Activated T-helper 2 cell treated with anti-CD3 and anti-CD28 coated beads, Interferon-gamma antibody, Interleukin-2, Interleukin-4, amounts not matched to agents 10 μg/mL and 5 μg/mL and 100 μg/mL, durations not matched to agents 14 hours and 24 hours and 36 hours (primary cell): ENCODE measurements at regions not wholly inside any gene's neighbourhood (a gene's known extent, or its start where the extent isn't known, plus 50 kb on each side); places are given as distances from the start of the nearest gene placed in this dataset.
"Not testable (repeated sequence)": the region's sequence is repeated elsewhere in the genome, so short reads cannot be mapped to it uniquely, and the experiment has no call there.

Experiments used
- DNase-seq: peaks from one replicate; pipeline ENCODE4 v3.0.0; 2021; ENCODE audit warnings: low spot score
- H3K27ac Mint-ChIP-seq: one replicate; pipeline ENCODE4 v1.8.0; 2021; ENCODE audit warnings: mixed read lengths
- H3K27me3 Mint-ChIP-seq: one replicate; pipeline ENCODE4 v1.8.0; 2021; ENCODE audit warnings: low read depth, mixed read lengths
- H3K36me3 Mint-ChIP-seq: one replicate; pipeline ENCODE4 v1.8.0; 2021; ENCODE audit warnings: low read depth, mixed read lengths
- H3K4me1 Mint-ChIP-seq: one replicate; pipeline ENCODE4 v1.8.0; 2021; ENCODE audit warnings: low read depth, mixed read lengths
- H3K4me3 Mint-ChIP-seq: one replicate; pipeline ENCODE4 v1.8.0; 2021; ENCODE audit warnings: low read depth, mild to moderate bottlenecking, moderate library complexity, mixed read lengths
- H3K9me3 Mint-ChIP-seq: one replicate; pipeline ENCODE4 v1.8.0; 2021; ENCODE audit warnings: mixed read lengths
- intact Hi-C: fragments of 100-400 bp; cut with micrococcal nuclease; formaldehyde crosslinking; loops from one replicate; pipeline ENCODE4 v1.15.1; 2023

DNA sequence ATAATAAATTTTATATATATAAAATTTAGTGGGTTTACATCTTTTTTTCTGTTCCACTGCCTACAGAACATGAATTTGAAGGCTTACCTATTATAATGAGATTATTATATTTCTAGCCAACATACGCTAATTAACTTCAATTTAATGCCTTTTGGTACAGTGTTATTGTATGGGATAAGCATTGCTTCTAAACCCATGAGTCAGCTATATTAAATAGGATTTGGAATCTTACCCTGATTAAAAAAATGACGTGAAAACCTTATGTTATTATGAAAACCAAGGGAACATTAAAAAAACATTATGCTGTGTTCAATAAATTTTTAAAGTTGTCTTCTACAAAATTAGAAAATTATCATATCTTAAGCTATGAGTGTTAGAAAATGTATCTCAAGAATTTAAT, 334.0 kb upstream of the RGS17 start:
- no peaks in the 10 kb centered on the region for H3K36me3 Mint-ChIP-seq
- H3K4me1 Mint-ChIP-seq, result no peaks in the 10 kb centered on the region
- intact Hi-C loops, result no loop called here
- H3K27me3 Mint-ChIP-seq, result no peaks in the 10 kb centered on the region
- H3K4me3 Mint-ChIP-seq, result no peak overlapping the region
- DNase-seq, result no peak
- no peak overlapping the region for H3K27ac Mint-ChIP-seq
- H3K9me3 Mint-ChIP-seq, result no peaks in the 10 kb centered on the region

DNA sequence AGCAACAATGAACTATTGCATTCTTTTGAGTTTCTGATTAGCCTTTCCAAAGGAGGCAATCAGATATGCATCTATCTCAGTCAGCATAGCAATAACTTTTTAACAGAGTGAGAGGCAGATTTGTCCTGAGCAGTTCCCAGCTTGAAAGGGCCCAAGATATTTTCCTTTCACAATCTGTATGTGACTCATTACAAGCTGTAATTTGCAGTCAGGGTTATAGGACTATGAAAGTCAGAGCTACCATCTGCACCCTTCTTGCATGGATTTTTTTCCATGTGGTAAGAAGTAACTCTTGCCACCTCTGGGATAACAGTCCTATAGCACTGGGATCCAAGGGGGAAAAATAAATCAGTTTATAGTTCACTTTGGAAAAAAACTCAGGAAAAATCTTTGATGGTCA, 318.2 kb upstream of the RGS17 start:
- H3K4me3 Mint-ChIP-seq, result no peak overlapping the region
- no peak overlapping the region for H3K27ac Mint-ChIP-seq
- peaks cover 3% of the 10 kb centered on the region for H3K9me3 Mint-ChIP-seq

DNA sequence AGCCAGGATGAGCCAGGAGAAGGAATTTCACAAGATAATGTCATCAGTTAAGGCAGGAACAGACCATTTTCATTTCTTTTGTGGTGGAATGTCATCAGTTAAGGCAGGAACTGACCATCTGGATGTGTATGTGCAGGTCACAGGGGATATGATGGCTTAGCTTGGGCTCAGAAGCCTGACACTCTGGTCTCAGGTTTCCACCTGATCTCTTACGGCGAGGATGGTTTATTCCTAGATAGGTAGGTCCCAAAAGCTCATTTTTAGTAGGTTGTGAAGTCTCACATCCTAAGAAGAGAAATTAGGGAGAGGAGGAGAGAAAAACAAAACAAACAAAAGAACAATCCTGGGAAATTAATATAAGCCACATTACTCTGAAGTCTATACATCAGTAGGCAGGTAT, 311.7 kb upstream of the RGS17 start:
- H3K27ac Mint-ChIP-seq, DNase-seq, H3K4me1 Mint-ChIP-seq, H3K36me3 Mint-ChIP-seq, intact Hi-C loops, H3K4me3 Mint-ChIP-seq, H3K27me3 Mint-ChIP-seq, H3K9me3 Mint-ChIP-seq: not testable (repeated sequence)

More for the DNA sequence above, 318.2 kb upstream of the RGS17 start:
- DNase-seq, result no peak
- intact Hi-C loops, result no loop called here
- Mint-ChIP-seq H3K36me3 (no peaks in the 10 kb centered on the region), H3K27me3 (no peaks in the 10 kb centered on the region), H3K4me1 (no peaks in the 10 kb centered on the region)

DNA sequence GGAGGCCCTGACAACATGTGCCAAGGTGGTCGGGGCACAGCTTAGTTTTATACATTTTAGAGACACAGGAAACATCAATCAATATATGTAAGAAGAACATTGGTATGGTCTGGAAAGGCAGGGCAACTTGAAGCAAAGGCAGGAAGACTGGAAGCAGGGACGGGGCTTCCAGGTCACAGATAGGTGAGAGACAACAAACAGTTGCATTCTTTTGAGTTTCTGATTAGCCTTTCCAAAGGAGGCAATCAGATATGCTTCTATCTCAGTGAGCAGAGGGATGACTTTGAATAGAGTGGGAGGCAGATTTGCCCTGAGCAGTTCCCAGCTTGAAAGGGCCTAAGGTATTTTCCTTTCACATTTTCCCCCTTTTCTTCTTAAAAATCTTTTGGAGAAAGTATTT, 311.0 kb upstream of the RGS17 start:
- Mint-ChIP-seq H3K9me3 (no peaks in the 10 kb centered on the region), H3K4me3 (no peak overlapping the region), H3K4me1 (no peaks in the 10 kb centered on the region), H3K27me3 (no peaks in the 10 kb centered on the region), H3K36me3 (no peaks in the 10 kb centered on the region), H3K27ac (no peak overlapping the region)
- DNase-seq, result no peak
- intact Hi-C loops, result no loop called here

DNA sequence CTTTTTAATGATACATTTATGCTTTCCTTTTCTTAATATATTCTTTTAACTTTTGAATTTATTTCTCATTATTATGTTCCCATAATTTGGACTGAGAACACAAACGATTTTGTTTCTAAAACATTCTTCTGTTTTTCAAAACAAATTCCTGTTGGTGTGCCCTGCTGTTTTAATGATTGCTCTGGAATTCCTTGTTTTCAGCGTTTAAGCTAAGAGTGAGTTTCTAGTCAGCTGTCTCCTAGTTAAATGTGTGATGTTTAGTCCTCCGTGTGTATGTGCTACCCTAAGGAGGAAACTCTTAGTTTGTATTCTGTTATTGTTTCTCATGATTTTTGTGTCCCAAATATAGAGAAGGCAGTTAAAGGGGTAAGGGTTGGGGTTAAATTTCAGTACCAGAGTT, 306.1 kb upstream of the RGS17 start:
- H3K9me3 Mint-ChIP-seq, result no peaks in the 10 kb centered on the region
- no peak overlapping the region for H3K27ac Mint-ChIP-seq
- H3K4me1 Mint-ChIP-seq, result no peaks in the 10 kb centered on the region
- no peak for DNase-seq
- H3K36me3 Mint-ChIP-seq, result no peaks in the 10 kb centered on the region
- H3K4me3 Mint-ChIP-seq, result no peak overlapping the region
- H3K27me3 Mint-ChIP-seq, result no peaks in the 10 kb centered on the region
- intact Hi-C loops, result no loop called here

DNA sequence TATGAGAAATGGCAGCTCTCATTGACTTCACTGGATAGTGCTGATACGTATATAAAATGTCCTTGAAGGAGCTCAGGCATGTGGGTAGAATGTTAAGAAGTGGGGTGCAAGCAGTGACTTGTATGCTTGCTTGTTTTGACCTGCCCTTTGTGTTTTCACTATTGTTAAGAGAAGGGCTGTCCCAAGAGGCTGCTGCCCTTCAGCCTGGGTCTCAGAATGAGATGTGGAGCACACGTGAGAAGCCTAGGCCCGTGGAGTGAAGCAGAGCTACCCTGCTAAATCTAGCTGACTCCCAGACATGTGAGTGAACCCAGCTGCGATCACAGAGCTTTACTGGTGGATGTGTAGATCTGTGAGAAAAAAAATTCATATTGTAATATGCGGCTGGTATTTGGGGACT, 305.3 kb upstream of the RGS17 start:
- DNase-seq, result no peak
- no peak overlapping the region for H3K27ac Mint-ChIP-seq
- no peaks in the 10 kb centered on the region for H3K9me3 Mint-ChIP-seq
- no peaks in the 10 kb centered on the region for H3K36me3 Mint-ChIP-seq
- no peaks in the 10 kb centered on the region for H3K27me3 Mint-ChIP-seq
- no peak overlapping the region for H3K4me3 Mint-ChIP-seq
- intact Hi-C loops, result no loop called here
- H3K4me1 Mint-ChIP-seq, result no peaks in the 10 kb centered on the region

DNA sequence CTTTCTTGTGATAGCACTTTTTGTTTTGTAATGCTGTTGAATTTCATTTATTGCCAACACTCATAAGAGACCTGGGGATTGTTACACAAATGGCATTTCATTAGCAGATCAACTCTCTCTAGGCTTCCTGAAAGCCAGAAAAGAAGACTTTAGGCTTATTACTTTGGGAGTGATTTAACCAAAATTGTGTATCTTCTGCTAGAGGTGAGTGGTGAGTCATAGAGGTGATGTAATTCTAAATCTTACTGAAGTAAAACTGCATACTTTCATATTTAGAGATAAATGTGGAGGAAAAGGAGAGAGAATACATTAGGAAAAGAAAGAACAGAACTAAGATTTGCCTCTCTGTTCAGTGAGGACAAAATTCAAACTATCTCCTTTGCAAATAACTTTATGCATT, 304.7 kb upstream of the RGS17 start:
- Mint-ChIP-seq H3K36me3 (no peaks in the 10 kb centered on the region), H3K27me3 (no peaks in the 10 kb centered on the region), H3K27ac (no peak overlapping the region), H3K9me3 (no peaks in the 10 kb centered on the region), H3K4me1 (no peaks in the 10 kb centered on the region), H3K4me3 (no peak overlapping the region)
- DNase-seq, result no peak
- intact Hi-C loops, result no loop called here

DNA sequence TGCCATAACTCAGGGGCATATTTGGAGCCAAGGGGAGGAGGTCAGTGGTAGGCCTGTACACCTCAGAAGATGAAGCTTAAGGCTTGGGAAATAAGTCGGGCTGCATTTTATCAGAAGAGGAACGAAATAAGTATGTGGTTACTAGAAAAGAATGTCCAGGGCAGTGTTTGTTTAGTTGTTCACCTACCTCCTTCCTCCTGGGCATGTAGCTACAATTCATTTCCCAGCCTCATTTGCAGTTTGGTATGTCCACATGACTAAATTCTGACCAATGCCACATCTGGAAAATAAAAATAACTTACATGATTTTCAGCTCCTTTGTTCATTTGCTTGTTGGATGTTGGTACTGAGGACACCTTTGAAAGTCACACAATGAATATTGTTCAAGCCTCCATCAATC, 294.5 kb upstream of the RGS17 start:
- H3K36me3 Mint-ChIP-seq, result no peaks in the 10 kb centered on the region
- no peak for DNase-seq
- H3K27me3 Mint-ChIP-seq, result no peaks in the 10 kb centered on the region
- intact Hi-C loops, result no loop called here
- no peak overlapping the region for H3K4me3 Mint-ChIP-seq
- H3K4me1 Mint-ChIP-seq, result no peaks in the 10 kb centered on the region
- H3K27ac Mint-ChIP-seq, result no peak overlapping the region
- no peaks in the 10 kb centered on the region for H3K9me3 Mint-ChIP-seq

DNA sequence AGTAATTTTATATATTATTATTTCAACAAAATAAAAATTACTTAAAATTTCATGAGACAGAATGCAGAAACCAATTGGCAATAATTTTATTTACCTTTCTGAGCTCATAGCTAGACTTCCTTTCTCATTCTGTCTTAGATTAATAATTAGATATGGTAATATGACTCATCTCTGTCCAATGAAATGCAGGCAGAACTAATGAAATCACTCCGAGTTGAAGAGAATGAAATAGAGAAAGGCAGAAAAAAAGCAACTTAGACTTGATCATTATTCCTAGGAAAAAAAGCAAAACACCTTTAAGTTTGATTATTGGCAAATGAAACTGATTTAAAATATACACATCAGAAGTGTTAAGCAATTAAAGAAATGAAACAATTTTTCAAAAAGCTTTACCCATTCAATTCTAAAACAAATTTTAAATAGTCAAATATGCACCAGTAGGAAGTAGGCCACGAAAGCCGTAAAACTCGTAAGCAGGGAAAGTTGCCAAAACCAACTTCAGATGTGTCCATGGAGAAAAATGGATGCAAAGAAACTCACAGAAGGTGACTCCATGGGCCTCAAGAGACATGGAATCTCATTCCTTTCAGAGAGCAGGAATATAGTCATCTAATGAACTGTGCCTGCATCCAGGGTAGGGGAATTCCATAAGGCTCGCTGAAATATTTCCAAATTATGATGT, 293.8 kb upstream of the RGS17 start:
- Mint-ChIP-seq H3K36me3 (no peaks in the 10 kb centered on the region), H3K27me3 (no peaks in the 10 kb centered on the region), H3K27ac (no peak overlapping the region), H3K4me1 (no peaks in the 10 kb centered on the region), H3K4me3 (no peak overlapping the region), H3K9me3 (no peaks in the 10 kb centered on the region)
- intact Hi-C loops, result no loop called here
- no peak for DNase-seq

DNA sequence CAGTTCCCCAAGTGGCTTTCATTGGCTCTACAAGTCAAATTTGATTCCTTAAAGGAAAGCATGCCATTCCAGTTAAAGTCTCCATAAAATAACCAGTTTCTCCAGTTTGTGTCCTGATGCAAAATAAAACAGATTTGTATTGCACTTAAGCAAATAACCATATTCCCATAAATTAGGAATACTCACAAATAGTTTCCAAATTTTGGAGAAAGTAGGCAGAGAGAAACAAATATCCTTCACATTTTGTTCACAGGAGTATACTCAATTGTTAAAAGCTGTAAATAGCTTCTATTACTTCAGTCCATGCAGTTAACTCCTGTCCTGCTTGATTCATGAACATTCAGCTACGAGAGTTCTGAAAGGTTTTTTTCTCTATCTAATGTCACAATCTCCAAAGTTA, 281.4 kb upstream of the RGS17 start:
- no peak for DNase-seq
- Mint-ChIP-seq H3K27ac (no peak overlapping the region), H3K4me1 (no peaks in the 10 kb centered on the region), H3K36me3 (no peaks in the 10 kb centered on the region), H3K9me3 (no peaks in the 10 kb centered on the region), H3K27me3 (no peaks in the 10 kb centered on the region), H3K4me3 (no peak overlapping the region)
- intact Hi-C loops, result no loop called here

DNA sequence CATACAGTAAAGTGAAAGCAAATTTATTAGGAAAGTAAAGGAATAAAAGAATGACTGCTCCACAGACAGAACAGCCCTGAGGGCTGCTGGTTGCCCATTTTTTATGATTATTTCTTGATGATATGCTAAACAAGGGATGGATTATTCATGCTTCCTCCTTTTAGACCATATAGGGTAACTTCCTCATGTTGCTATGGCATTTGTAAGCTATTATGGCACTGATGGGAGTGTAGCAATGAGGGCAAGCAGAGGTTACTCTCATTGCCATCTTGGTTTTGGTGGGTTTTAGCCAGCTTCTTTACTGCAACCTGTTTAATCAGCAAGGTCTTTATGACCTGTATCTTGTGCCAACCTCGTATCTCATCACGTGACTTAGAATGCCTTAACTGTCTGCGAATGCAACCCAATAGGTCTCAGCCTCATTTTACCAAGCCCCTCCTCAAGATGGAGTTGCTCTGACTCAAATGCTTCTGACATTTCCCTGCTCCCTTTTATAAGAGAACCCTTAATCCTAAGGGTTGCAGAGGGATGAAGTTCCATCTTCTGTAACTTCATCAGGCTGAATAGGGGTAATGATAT, 280.1 kb upstream of the RGS17 start:
- Mint-ChIP-seq H3K4me1 (no peaks in the 10 kb centered on the region), H3K9me3 (no peaks in the 10 kb centered on the region), H3K27me3 (no peaks in the 10 kb centered on the region), H3K36me3 (no peaks in the 10 kb centered on the region), H3K4me3 (no peak overlapping the region), H3K27ac (no peak overlapping the region)
- no peak for DNase-seq
- intact Hi-C loops, result no loop called here

DNA sequence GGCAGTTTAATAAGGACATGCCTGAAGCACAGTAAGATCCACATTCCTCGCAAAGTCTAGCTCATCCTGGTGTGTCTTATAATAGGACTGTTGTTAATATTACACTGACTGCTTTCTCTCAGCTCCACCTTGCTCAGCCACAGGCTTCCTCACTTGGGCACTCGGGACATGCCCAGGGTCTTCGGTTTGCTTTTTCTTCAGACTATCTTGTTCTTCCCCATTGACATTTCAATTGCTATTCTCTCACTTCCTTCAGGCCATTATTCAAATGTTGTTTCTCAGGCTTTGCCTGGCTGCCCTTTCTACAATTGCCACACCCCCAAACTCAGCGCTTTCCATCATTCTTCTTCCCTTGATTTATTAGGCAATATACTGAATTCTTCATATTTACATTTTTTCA, 274.8 kb upstream of the RGS17 start:
- no peak for DNase-seq
- H3K4me3 Mint-ChIP-seq, result no peak overlapping the region
- no peaks in the 10 kb centered on the region for H3K36me3 Mint-ChIP-seq
- H3K27me3 Mint-ChIP-seq, result no peaks in the 10 kb centered on the region
- H3K27ac Mint-ChIP-seq, result no peak overlapping the region
- no peaks in the 10 kb centered on the region for H3K4me1 Mint-ChIP-seq
- intact Hi-C loops, result no loop called here
- H3K9me3 Mint-ChIP-seq, result no peaks in the 10 kb centered on the region

DNA sequence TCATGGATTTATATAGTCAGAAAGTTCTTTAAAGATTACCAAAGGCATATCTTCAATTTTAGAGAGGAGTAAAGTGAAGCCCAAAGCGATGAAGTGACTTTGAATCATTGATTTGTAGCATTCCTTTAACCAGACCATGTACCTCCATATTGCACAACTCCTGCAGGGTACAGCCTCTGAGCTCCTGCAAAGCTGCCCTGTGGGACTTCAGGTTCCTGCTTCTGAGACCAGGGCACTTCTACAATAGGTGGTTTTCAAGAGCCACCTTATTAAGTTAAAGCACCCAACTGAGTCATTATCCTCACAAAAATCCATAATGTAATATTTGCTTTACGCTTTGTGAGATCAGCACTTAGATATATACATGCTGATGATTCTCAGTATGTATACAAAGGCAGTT, 270.7 kb upstream of the RGS17 start:
- H3K36me3 Mint-ChIP-seq, result no peaks in the 10 kb centered on the region
- no peak for DNase-seq
- H3K27me3 Mint-ChIP-seq, result no peaks in the 10 kb centered on the region
- no peak overlapping the region for H3K4me3 Mint-ChIP-seq
- H3K27ac Mint-ChIP-seq, result no peak overlapping the region
- no peaks in the 10 kb centered on the region for H3K9me3 Mint-ChIP-seq
- no peaks in the 10 kb centered on the region for H3K4me1 Mint-ChIP-seq
- intact Hi-C loops, result no loop called here

DNA sequence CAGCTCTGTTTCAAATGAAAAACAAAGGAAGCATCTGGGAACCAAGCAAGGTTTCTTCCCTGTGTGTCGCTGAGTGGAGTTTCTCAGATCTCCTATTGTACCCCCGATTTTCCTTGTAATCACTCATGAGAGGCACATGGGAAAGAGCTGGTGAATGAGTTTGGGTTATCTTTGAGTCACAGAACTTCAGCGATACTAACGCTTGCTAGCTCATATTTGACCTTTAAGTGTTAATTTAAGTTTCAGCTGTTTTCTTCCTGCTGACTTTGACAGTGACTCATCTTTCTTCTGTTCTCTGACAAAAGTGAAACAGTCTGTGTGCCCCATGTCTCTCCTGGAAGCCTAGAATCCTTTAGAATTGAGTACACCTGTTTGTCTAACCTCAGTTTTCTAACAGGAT, 261.1 kb upstream of the RGS17 start:
- Mint-ChIP-seq H3K36me3 (no peaks in the 10 kb centered on the region), H3K27me3 (no peaks in the 10 kb centered on the region), H3K27ac (no peak overlapping the region), H3K4me1 (peaks cover 1% of the 10 kb centered on the region), H3K4me3 (no peak overlapping the region), H3K9me3 (no peaks in the 10 kb centered on the region)
- no peak for DNase-seq
- intact Hi-C loops, result no loop called here
